ENCODE measurements at regions not wholly inside any gene's neighbourhood (a gene's known extent, or its start where the extent isn't known, plus 50 kb on each side); places are given as distances from the start of the nearest gene placed in this dataset.

DNA sequence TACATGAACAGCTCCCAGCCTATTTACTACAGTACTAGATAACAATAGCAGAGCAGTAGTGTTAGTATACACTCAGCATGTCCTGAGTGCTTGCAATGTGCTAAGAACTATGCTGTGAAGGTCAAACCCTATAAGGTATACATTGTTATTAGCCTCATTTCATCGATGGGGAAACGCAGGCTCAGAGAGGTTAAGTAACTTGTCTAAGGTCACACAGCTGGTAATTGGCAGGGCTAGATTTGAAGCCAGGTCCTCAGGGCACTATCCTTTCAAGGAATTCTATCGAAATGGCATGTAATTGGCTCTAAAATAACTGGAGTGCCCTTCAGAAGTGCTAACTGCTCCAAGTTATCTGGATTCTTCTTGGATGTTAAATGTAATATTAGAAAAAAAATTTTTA, 295.6 kb downstream of the ZNF536 start:
- TF ChIP-seq, protein P1, sequence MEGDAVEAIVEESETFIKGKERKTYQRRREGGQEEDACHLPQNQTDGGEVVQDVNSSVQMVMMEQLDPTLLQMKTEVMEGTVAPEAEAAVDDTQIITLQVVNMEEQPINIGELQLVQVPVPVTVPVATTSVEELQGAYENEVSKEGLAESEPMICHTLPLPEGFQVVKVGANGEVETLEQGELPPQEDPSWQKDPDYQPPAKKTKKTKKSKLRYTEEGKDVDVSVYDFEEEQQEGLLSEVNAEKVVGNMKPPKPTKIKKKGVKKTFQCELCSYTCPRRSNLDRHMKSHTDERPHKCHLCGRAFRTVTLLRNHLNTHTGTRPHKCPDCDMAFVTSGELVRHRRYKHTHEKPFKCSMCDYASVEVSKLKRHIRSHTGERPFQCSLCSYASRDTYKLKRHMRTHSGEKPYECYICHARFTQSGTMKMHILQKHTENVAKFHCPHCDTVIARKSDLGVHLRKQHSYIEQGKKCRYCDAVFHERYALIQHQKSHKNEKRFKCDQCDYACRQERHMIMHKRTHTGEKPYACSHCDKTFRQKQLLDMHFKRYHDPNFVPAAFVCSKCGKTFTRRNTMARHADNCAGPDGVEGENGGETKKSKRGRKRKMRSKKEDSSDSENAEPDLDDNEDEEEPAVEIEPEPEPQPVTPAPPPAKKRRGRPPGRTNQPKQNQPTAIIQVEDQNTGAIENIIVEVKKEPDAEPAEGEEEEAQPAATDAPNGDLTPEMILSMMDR (IDR thresholded peaks at IDR 0.05): no peak
- TF ChIP-seq POLR2A (IDR thresholded peaks at IDR 0.05): no peak
